ENCODE measurements at regions not wholly inside any gene's neighbourhood (a gene's known extent, or its start where the extent isn't known, plus 50 kb on each side); places are given as distances from the start of the nearest gene placed in this dataset.

DNA sequence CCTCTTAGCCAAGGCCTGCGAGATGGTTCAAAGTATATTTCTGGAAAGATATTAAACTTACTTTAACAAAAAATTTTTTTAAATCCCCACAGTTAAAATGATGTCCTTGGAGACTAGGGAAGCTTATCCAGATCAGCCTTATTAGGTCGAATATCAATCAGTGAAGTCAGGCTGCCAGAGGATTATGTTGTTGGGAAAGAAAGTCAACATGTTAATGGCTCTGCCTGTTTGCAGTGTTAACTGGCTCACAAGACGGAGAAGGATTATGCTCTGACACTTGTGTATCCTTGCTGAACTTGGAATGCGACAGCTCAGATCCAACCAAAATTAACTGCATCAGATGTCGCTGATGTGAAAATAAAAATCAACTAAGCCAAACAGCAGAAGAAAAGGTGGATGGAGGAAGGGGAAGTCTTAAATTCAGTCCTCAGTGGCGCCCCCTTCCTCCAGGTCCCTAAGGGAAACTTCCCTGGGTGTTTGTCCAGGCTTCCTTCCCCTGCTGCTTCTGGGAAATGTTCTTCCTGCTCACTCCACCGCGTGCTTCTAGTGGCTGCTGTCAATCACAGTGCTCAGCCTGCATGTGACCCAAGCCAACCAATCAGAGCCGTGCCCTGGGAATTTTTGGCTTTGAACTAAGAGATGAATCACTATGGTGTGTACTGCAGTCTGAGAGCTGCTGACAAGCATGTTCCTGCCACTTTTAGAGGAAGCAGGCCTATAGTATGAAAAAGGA, 690.4 kb upstream of the NRP1 start (continued):
- TF ChIP-seq HDAC2 (IDR thresholded peaks at IDR 0.05; ENCODE audit: borderline replicate concordance in 1 of 2, low read depth in 2 of 2, low read length in 2 of 2) (no peak), JUND (IDR thresholded peaks at IDR 0.05; ENCODE audit: low read length) (no peak), TAF7 (optimal IDR thresholded peaks at IDR 0.05; ENCODE audit: borderline replicate concordance, low read depth, low read length) (no peak), TBP (IDR thresholded peaks at IDR 0.05; ENCODE audit: low read depth, low read length) (no peak)
- TF ChIP-seq, protein P1, sequence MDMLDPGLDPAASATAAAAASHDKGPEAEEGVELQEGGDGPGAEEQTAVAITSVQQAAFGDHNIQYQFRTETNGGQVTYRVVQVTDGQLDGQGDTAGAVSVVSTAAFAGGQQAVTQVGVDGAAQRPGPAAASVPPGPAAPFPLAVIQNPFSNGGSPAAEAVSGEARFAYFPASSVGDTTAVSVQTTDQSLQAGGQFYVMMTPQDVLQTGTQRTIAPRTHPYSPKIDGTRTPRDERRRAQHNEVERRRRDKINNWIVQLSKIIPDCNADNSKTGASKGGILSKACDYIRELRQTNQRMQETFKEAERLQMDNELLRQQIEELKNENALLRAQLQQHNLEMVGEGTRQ (IDR thresholded peaks at IDR 0.05; ENCODE audit: low read length), result peak; percentile 84
- TF ChIP-seq, protein P2, sequence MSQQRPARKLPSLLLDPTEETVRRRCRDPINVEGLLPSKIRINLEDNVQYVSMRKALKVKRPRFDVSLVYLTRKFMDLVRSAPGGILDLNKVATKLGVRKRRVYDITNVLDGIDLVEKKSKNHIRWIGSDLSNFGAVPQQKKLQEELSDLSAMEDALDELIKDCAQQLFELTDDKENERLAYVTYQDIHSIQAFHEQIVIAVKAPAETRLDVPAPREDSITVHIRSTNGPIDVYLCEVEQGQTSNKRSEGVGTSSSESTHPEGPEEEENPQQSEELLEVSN (IDR thresholded peaks at IDR 0.05), result 0 out of 2 replicates have a peak, but pooled peaks have one; percentile 23

All from H1 (cell line).